DND-41 (cell line): ENCODE measurements at regions not wholly inside any gene's neighbourhood (a gene's known extent, or its start where the extent isn't known, plus 50 kb on each side); places are given as distances from the start of the nearest gene placed in this dataset.
A peak's percentile ranks its signal among the peaks of the same experiment; 100 is the strongest.

Source experiments
- ATAC-seq: fragments of 200-7000 bp; cut with Tn5 transposase; 3 replicates; pipeline ENCODE4 v1.9.1; 2021; ENCODE audit warnings: low read depth; ENCODE audit not compliant: insufficient read depth
- DNase-seq: peaks from one replicate; pipeline ENCODE4 v3.0.0-alpha.2; 2020
- H2AFZ ChIP-seq: 2 replicates; pipeline ENCODE4 v1.6.0; 2012; ENCODE audit warnings: low read depth, low read length
- H3K27ac ChIP-seq: 2 replicates; pipeline ENCODE4 v1.5.1; 2012; ENCODE audit warnings: low read length, inconsistent platforms
- H3K27me3 ChIP-seq: fragments of 200-600 bp; sonication (generic); 2 replicates; pipeline ENCODE4 v1.6.0; 2012; ENCODE audit warnings: low read length, mild to moderate bottlenecking, inconsistent platforms; ENCODE audit not compliant: insufficient read depth, poor library complexity
- H3K36me3 ChIP-seq: 2 replicates; pipeline ENCODE4 v1.5.1; 2012; ENCODE audit warnings: low read length, inconsistent platforms; ENCODE audit not compliant: insufficient read depth
- H3K4me1 ChIP-seq: 2 replicates; pipeline ENCODE4 v1.5.1; 2012; ENCODE audit warnings: mild to moderate bottlenecking, low read length; ENCODE audit not compliant: insufficient read depth
- H3K4me2 ChIP-seq: 2 replicates; pipeline ENCODE4 v1.6.0; 2012; ENCODE audit warnings: mild to moderate bottlenecking, moderate library complexity, low read length, inconsistent platforms; ENCODE audit not compliant: insufficient read depth
- H3K4me3 ChIP-seq, 2 experiments: fragments of 200-600 bp in 1 of 2; shearing (Covaris generic) in 1 of 2; 2 replicates each; pipeline ENCODE4 v1.5.1; 2012 to 2016; ENCODE audit warnings: inconsistent platforms in 2 of 2, low read length in 2 of 2, mild to moderate bottlenecking in 2 of 2, low read depth in 1 of 2, moderate library complexity in 1 of 2
- H3K79me2 ChIP-seq: 2 replicates; pipeline ENCODE4 v1.6.0; 2012; ENCODE audit warnings: low read length, inconsistent platforms; ENCODE audit not compliant: insufficient read depth
- H3K9ac ChIP-seq: 2 replicates; pipeline ENCODE4 v1.6.0; 2012; ENCODE audit warnings: low read depth, mild to moderate bottlenecking, inconsistent platforms, low read length, moderate library complexity
- H3K9me3 ChIP-seq: 2 replicates; pipeline ENCODE4 v1.5.1; 2012; ENCODE audit warnings: low read length, moderate library complexity, mild to moderate bottlenecking, inconsistent platforms; ENCODE audit not compliant: insufficient read depth, severe bottlenecking
- H4K20me1 ChIP-seq: 2 replicates; pipeline ENCODE4 v1.6.0; 2012; ENCODE audit warnings: low read length; ENCODE audit not compliant: insufficient read depth
- EZH2 ChIP-seq: IDR thresholded peaks from 3 replicates; pipeline ENCODE4 v1.6.1; 2012; ENCODE audit warnings: borderline replicate concordance, low read depth, mild to moderate bottlenecking, moderate library complexity, low read length, inconsistent platforms; ENCODE audit not compliant: severe bottlenecking
- TF ChIP-seq, protein P1 (sequence below): IDR thresholded peaks from 2 replicates; pipeline ENCODE4 v1.5.1; 2012; ENCODE audit warnings: borderline replicate concordance, low read length, moderate library complexity, mild to moderate bottlenecking; ENCODE audit not compliant: poor library complexity, severe bottlenecking; ENCODE audit errors: extremely low read depth

DNA sequence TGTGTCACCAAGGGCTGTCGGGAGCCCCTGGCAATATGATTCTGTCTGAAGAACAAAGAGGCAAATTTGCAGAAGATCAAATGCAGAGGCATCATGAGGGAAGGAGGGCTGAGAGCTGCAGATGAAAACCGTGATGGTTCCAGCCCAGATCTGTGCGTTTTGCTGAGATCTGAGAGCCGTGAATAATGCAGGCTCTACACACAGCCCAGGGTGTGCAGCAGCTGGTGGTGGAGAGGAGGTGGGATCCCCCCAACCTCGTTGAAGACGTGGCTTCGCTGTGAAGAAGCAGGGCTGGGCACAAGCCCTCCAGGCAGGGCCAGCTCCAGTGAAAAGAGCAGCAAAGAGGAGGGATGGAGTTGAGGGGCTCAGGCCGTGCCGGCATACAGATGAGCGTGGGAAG, 75.5 kb downstream of the TSPAN17 start:
- Histone ChIP-seq H3K79me2 (no peaks in the 10 kb centered on the region), H3K27ac (no peak overlapping the region), H3K4me1 (no peaks in the 10 kb centered on the region), H3K4me2 (no peak overlapping the region), H3K9ac (no peak overlapping the region), H2AFZ (no peak overlapping the region), H4K20me1 (peaks cover 3% of the 10 kb centered on the region; the same call in 1 of the 2 replicates), H3K9me3 (no peaks in the 10 kb centered on the region), H3K36me3 (no peaks in the 10 kb centered on the region), H3K4me3 (no peak overlapping the region), H3K27me3 (peaks cover 20% of the 10 kb centered on the region)
- DNase-seq: no peak
- no peak for ATAC-seq
- no peak for TF ChIP-seq EZH2
- TF ChIP-seq, protein P1, sequence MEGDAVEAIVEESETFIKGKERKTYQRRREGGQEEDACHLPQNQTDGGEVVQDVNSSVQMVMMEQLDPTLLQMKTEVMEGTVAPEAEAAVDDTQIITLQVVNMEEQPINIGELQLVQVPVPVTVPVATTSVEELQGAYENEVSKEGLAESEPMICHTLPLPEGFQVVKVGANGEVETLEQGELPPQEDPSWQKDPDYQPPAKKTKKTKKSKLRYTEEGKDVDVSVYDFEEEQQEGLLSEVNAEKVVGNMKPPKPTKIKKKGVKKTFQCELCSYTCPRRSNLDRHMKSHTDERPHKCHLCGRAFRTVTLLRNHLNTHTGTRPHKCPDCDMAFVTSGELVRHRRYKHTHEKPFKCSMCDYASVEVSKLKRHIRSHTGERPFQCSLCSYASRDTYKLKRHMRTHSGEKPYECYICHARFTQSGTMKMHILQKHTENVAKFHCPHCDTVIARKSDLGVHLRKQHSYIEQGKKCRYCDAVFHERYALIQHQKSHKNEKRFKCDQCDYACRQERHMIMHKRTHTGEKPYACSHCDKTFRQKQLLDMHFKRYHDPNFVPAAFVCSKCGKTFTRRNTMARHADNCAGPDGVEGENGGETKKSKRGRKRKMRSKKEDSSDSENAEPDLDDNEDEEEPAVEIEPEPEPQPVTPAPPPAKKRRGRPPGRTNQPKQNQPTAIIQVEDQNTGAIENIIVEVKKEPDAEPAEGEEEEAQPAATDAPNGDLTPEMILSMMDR: no peak

GRCh38 chr5:176723440-176723839, 76.2 kb downstream of the TSPAN17 start:
- Histone ChIP-seq H3K27me3 (peaks cover 20% of the 10 kb centered on the region), H3K4me2 (no peak overlapping the region), H2AFZ (no peak overlapping the region), H3K79me2 (no peaks in the 10 kb centered on the region), H3K27ac (no peak overlapping the region), H3K4me1 (no peaks in the 10 kb centered on the region), H3K36me3 (no peaks in the 10 kb centered on the region), H3K9ac (no peak overlapping the region), H4K20me1 (peaks cover 6% of the 10 kb centered on the region), H3K9me3 (no peaks in the 10 kb centered on the region), H3K4me3 (no peak overlapping the region)
- TF ChIP-seq EZH2: no peak
- TF ChIP-seq, protein P1: no peak
- ATAC-seq (peak; percentile 50; the same call in 1 of the 3 replicates), DNase-seq (no peak)

- TF ChIP-seq, protein P1: no peak
- TF ChIP-seq EZH2: no peak
- ATAC-seq: no peak
- Histone ChIP-seq H3K36me3 (no peaks in the 10 kb centered on the region), H3K4me2 (no peak overlapping the region), H3K27me3 (peaks cover 16% of the 10 kb centered on the region), H3K4me1 (no peaks in the 10 kb centered on the region), H3K9ac (no peak overlapping the region), H2AFZ (no peak overlapping the region), H3K9me3 (no peaks in the 10 kb centered on the region), H4K20me1 (peaks cover 6% of the 10 kb centered on the region), H3K27ac (no peak overlapping the region), H3K4me3 (no peak overlapping the region), H3K79me2 (no peaks in the 10 kb centered on the region)
- no peak for DNase-seq
These were observed 77.2 kb downstream of the TSPAN17 start for GRCh38 chr5:176724472-176724871.
